SK-N-SH treated with all-trans-retinoic acid at 6 μM for 48 hours (cell line): ENCODE measurements at regions not wholly inside any gene's neighbourhood (a gene's known extent, or its start where the extent isn't known, plus 50 kb on each side); places are given as distances from the start of the nearest gene placed in this dataset.

Source experiments
- ATAC-seq: fragments of 200-7000 bp; cut with Tn5 transposase; 3 replicates; pipeline ENCODE4 v1.9.1; 2020; ENCODE audit warnings: mild to moderate bottlenecking, moderate library complexity
- ARNTL ChIP-seq: fragments of 450-650 bp; formaldehyde crosslinking; IDR thresholded peaks from 2 replicates; pipeline ENCODE4 v1.5.0; 2020; ENCODE audit warnings: low read depth, mild to moderate bottlenecking, moderate library complexity, borderline replicate concordance
- BACH2 ChIP-seq: fragments of 250-450 bp; sonication (Bioruptor Pico); IDR thresholded peaks from 2 replicates; pipeline ENCODE4 v1.9.0; 2021; ENCODE audit warnings: mild to moderate bottlenecking, borderline replicate concordance
- CREB5 ChIP-seq: fragments of 250-450 bp; sonication (Bioruptor Pico); IDR thresholded peaks from 2 replicates; pipeline ENCODE4 v1.5.1; 2020; ENCODE audit warnings: low read depth, mild to moderate bottlenecking, moderate library complexity
- CSDC2 ChIP-seq: fragments of 250-450 bp; sonication (Bioruptor Pico); IDR thresholded peaks from 2 replicates; pipeline ENCODE4 v1.5.0; 2020; ENCODE audit warnings: mild to moderate bottlenecking, moderate library complexity
- CSRNP3 ChIP-seq: fragments of 250-450 bp; sonication (Bioruptor Pico); IDR thresholded peaks from 2 replicates; pipeline ENCODE4 v1.5.1; 2021; ENCODE audit warnings: mild to moderate bottlenecking, moderate library complexity
- ESRRG ChIP-seq: fragments of 250-450 bp; sonication (Bioruptor Pico); IDR thresholded peaks from 2 replicates; pipeline ENCODE4 v1.6.1; 2021; ENCODE audit warnings: mild to moderate bottlenecking
- GLIS3 ChIP-seq: fragments of 250-450 bp; sonication (Bioruptor Pico); IDR thresholded peaks from 2 replicates; pipeline ENCODE4 v1.5.0; 2020; ENCODE audit warnings: mild to moderate bottlenecking, moderate library complexity
- ISL1 ChIP-seq: fragments of 250-450 bp; sonication (Bioruptor Pico); IDR thresholded peaks from 2 replicates; pipeline ENCODE4 v2.1.2; 2022; ENCODE audit warnings: mild to moderate bottlenecking, moderate library complexity
- OSR1 ChIP-seq: fragments of 250-450 bp; sonication (Bioruptor Pico); IDR thresholded peaks from 2 replicates; pipeline ENCODE4 v1.8.0; 2022; ENCODE audit warnings: moderate library complexity, mild to moderate bottlenecking, inconsistent platforms
- PATZ1 ChIP-seq: fragments of 250-450 bp; sonication (Bioruptor Pico); IDR thresholded peaks from 2 replicates; pipeline ENCODE4 v1.8.0; 2020; ENCODE audit warnings: mild to moderate bottlenecking, moderate library complexity, borderline replicate concordance
- POU6F1 ChIP-seq: fragments of 250-450 bp; sonication (Bioruptor Pico); IDR thresholded peaks from 2 replicates; pipeline ENCODE4 v1.8.0; 2021; ENCODE audit warnings: low read depth, mild to moderate bottlenecking, moderate library complexity, borderline replicate concordance
- PPARA ChIP-seq: fragments of 250-450 bp; sonication (Bioruptor Pico); IDR thresholded peaks from 2 replicates; pipeline ENCODE4 v1.5.0; 2020; ENCODE audit warnings: mild to moderate bottlenecking, borderline replicate concordance
- RARB ChIP-seq: fragments of 250-450 bp; sonication (Bioruptor Pico); IDR thresholded peaks from 2 replicates; pipeline ENCODE4 v1.8.0; 2021; ENCODE audit warnings: mild to moderate bottlenecking, moderate library complexity
- SNAI2 ChIP-seq: fragments of 250-450 bp; sonication (Bioruptor Pico); IDR thresholded peaks from 2 replicates; pipeline ENCODE4 v1.5.0; 2020; ENCODE audit warnings: mild to moderate bottlenecking, moderate library complexity
- TCF4 ChIP-seq: fragments of 250-450 bp; sonication (Bioruptor Pico); IDR thresholded peaks from 2 replicates; pipeline ENCODE4 v1.8.0; 2021; ENCODE audit warnings: mild to moderate bottlenecking, moderate library complexity, borderline replicate concordance
- TOX ChIP-seq: fragments of 250-450 bp; sonication (Bioruptor Pico); IDR thresholded peaks from 2 replicates; pipeline ENCODE4 v1.8.0; 2021; ENCODE audit warnings: mild to moderate bottlenecking, moderate library complexity, borderline replicate concordance
- ZC3H10 ChIP-seq: fragments of 250-450 bp; sonication (Bioruptor Pico); IDR thresholded peaks from 2 replicates; pipeline ENCODE4 v1.5.1; 2021; ENCODE audit warnings: mild to moderate bottlenecking, moderate library complexity
- ZFP3 ChIP-seq: fragments of 250-450 bp; sonication (Bioruptor Pico); IDR thresholded peaks from 2 replicates; pipeline ENCODE4 v1.5.0; 2020; ENCODE audit warnings: mild to moderate bottlenecking, moderate library complexity
- ZFP30 ChIP-seq: fragments of 450-650 bp; formaldehyde crosslinking; IDR thresholded peaks from 2 replicates; pipeline ENCODE4 v1.5.0; 2022; ENCODE audit warnings: mild to moderate bottlenecking, moderate library complexity
- ZNF565 ChIP-seq: fragments of 450-650 bp; formaldehyde crosslinking; conservative IDR thresholded peaks from 2 replicates; pipeline ENCODE4 v1.5.0; 2020; ENCODE audit warnings: low read depth, mild to moderate bottlenecking, moderate library complexity
- ZNF70 ChIP-seq: fragments of 450-650 bp; formaldehyde crosslinking; IDR thresholded peaks from 2 replicates; pipeline ENCODE4 v1.5.0; 2020; ENCODE audit warnings: mild to moderate bottlenecking, moderate library complexity
- ZNF8 ChIP-seq: fragments of 450-650 bp; formaldehyde crosslinking; IDR thresholded peaks from 2 replicates; pipeline ENCODE4 v1.5.0; 2020; ENCODE audit warnings: mild to moderate bottlenecking, moderate library complexity

GRCh38 chr3:127078626-127079025, 95.7 kb downstream of the PLXNA1 start:
- no peak for ATAC-seq
- no peak for TF ChIP-seq CSDC2

GRCh38 chr3:127079211-127079610, 96.3 kb downstream of the PLXNA1 start:
- no peak for TF ChIP-seq ZFP30
- TF ChIP-seq POU6F1: no peak
- TF ChIP-seq ISL1 (CRISPR knock-in tag): no peak
- no peak for TF ChIP-seq PATZ1 (CRISPR knock-in tag)
- no peak for TF ChIP-seq BACH2
- no peak for TF ChIP-seq ZFP3
- TF ChIP-seq TCF4 (CRISPR knock-in tag): no peak
- no peak for TF ChIP-seq CSRNP3
- no peak for TF ChIP-seq ARNTL (CRISPR knock-in tag)
- TF ChIP-seq CSDC2: no peak
- no peak for TF ChIP-seq ZC3H10 (CRISPR knock-in tag)
- TF ChIP-seq PPARA: no peak
- TF ChIP-seq RARB (CRISPR knock-in tag): no peak
- no peak for ATAC-seq

GRCh38 chr3:127081001-127081720, 98.2 kb downstream of the PLXNA1 start:
- no peak for ATAC-seq
- TF ChIP-seq TOX (CRISPR knock-in tag) (no peak), SNAI2 (CRISPR knock-in tag) (no peak), OSR1 (CRISPR knock-in tag) (no peak), ZFP30 (no peak), RARB (CRISPR knock-in tag) (no peak), ISL1 (CRISPR knock-in tag) (no peak), ZNF8 (CRISPR knock-in tag) (no peak), CSDC2 (no peak), CSRNP3 (no peak), PPARA (no peak), TCF4 (CRISPR knock-in tag) (no peak), ESRRG (CRISPR knock-in tag) (no peak)

GRCh38 chr3:127082066-127082465, 99.2 kb downstream of the PLXNA1 start:
- no peak for ATAC-seq
- TF ChIP-seq ARNTL (CRISPR knock-in tag): no peak
- TF ChIP-seq POU6F1: no peak
- TF ChIP-seq ZNF70 (CRISPR knock-in tag): no peak
- no peak for TF ChIP-seq CSRNP3
- TF ChIP-seq RARB (CRISPR knock-in tag): no peak
- no peak for TF ChIP-seq OSR1 (CRISPR knock-in tag)
- TF ChIP-seq BACH2: no peak
- no peak for TF ChIP-seq CREB5 (CRISPR knock-in tag)
- TF ChIP-seq SNAI2 (CRISPR knock-in tag): no peak
- no peak for TF ChIP-seq ZFP30
- no peak for TF ChIP-seq ZFP3
- TF ChIP-seq ZC3H10 (CRISPR knock-in tag): no peak
- no peak for TF ChIP-seq ZNF565 (CRISPR knock-in tag)
- TF ChIP-seq GLIS3: no peak
- no peak for TF ChIP-seq TOX (CRISPR knock-in tag)
